GM19438 (cell line): ENCODE measurements at regions not wholly inside any gene's neighbourhood (a gene's known extent, or its start where the extent isn't known, plus 50 kb on each side); places are given as distances from the start of the nearest gene placed in this dataset.

Experiments used
- ATAC-seq: cut with Tn5 transposase; IDR thresholded peaks from one replicate; pipeline ENCODE4 v1.9.1; 2021; ENCODE audit warnings: low read depth; ENCODE audit not compliant: unreplicated experiment

DNA sequence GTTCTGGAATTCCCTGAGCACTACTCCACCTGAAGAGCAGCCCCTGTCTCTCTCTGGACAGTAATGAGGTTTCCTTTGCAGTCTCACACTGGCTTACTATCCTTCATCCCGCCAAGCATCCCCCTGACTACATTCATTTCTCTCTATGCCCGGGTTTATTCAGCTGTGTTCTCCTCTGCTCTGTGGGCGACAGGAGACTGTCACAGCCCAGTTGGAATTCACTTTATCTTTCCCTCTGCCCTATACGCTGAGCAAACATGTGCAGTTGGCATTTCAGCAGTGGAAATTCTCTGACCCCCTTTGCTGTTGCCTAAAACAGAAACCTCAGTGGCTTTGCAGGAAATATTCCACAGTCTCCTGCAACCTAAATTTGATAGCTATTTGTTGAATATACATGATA, 83.5 kb upstream of the MAX start:
- ATAC-seq, result no peak

DNA sequence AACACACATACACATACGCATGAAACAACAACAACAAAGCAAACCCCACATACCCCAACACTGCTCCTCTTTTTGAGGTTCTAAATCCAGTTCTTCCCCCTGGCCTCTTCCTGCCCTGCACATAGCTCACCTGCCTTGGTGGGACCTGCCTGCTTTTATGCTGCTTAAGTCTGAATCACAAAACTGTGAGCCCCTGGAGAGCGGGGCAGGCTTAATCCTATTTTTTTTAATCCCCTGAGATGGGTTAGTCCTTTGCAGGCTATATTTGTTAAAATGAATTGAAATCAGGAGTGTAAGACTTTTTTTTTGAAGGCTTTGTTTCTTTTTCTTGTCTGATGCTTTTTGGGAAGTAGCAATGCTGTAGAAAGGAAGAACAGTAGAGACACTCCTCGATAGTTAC, 84.6 kb upstream of the MAX start:
- no peak for ATAC-seq

DNA sequence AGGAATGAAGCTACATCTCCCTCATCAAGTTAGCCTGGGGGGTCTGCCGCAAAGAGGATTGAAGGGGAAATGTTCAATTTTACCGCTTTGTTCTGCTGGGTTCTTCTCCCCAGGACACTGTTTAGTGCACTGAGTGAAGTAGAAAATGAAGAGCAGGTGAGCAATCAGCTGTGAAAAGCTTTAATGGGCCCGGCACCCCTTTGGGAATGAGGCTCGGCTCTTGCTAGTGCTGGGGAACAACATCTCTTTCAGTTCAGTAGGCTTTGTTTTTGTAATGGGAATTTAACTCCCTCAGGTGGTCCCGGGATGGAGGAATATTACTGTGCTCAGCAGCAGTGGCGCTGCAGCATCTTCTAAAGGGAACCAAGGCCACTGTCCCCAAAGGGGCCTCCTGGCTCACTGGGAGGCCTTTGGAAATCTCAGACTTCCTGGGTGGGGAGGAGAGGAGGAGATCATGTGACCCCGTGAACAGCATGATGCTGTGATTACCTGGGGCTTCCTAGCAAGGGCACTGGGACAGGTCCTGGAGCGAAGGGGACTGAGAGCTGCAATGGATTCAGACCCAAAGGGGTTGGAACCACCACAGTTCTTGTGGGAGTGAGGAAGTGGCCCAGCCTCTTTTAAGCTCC, 85.2 kb upstream of the MAX start:
- no peak for ATAC-seq

DNA sequence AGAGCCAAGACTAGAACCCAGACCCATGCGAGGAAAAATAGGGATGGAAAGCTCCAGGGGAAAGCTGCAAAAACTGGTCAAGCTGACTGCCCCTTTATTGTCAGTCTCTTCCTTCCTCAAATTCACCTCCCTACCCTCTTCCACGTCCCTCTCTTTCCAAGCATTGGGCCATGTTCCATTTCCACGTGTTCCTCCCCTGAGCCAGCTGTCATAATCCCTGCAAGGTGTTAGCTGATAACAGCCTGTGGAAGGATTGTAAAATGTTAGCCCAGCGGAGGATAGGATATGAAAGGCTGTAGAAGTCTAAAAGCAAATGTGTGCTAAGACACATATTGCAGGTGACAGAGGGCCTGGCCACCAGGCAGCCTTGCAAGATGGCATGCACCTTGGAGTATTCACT, 88.0 kb upstream of the MAX start:
- no peak for ATAC-seq

DNA sequence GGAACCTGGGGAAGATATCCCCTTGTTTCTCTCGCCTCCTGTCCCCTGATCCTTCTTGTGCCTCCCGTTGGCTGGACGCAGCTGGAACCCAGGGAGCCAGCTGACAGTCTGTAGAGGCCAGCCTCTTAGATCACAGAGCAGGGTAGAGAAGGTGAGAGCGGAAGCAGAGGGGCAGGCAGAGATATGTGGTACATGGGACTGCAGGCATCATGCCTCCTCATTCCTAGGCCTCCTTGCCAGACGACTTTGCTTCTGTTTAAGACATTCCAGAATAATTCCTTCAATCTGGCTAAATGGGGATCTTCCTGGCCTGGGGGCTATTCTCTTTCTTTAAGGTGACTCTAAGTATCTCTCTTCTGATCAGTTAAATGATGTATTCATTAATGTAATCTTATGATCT, 89.4 kb upstream of the MAX start:
- no peak for ATAC-seq

DNA sequence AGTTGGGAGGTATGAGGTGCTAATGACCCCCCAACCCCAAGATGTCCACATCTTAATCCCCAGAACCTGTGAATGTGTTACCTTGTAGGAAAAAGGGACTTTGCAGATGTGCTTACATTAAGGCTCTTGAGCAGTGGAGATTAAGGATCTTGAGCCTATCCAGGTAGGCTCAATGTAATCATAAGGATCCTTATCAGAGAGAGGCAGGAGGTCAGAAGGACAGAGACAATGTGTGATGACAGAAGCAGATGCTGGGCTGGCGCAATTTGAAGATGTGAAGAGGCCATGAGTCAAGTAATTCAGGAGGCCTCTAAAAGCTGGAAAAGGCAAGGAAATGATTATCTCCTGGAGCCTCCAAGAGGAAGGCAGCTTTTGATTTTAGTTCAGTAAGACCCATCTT, 90.4 kb upstream of the MAX start:
- ATAC-seq, result no peak

DNA sequence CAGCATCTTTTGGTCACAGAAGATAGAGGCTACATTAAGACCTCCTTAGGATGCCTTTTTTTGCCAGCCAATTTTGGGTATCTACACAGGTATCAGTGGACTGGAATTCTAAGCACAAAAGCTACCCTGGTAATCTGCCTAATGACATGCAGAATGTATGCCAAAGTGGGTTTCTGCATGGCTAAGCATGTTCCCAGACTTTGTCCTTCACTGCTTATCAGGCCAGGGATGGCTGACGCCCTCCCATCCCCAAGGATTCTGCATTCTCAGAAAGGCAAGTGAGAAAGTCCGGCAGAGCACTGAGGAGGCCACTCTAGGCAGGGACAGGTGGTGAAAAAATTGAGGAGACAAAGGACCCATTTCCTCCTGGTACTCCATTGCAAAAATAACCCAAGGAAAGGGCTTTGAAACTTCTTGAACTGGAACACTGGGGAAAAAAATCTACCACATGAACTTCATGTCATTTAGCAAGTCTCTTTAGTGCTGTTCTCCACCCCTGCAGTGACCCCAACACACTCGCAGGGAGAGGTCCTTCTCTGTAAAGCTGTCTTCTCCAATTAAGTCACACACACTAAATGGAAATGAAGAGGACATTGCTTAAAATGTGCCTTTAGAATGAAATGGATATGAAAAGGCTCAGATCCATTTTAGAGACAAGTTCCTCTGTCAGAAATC, 91.7 kb upstream of the MAX start:
- ATAC-seq, result no peak

DNA sequence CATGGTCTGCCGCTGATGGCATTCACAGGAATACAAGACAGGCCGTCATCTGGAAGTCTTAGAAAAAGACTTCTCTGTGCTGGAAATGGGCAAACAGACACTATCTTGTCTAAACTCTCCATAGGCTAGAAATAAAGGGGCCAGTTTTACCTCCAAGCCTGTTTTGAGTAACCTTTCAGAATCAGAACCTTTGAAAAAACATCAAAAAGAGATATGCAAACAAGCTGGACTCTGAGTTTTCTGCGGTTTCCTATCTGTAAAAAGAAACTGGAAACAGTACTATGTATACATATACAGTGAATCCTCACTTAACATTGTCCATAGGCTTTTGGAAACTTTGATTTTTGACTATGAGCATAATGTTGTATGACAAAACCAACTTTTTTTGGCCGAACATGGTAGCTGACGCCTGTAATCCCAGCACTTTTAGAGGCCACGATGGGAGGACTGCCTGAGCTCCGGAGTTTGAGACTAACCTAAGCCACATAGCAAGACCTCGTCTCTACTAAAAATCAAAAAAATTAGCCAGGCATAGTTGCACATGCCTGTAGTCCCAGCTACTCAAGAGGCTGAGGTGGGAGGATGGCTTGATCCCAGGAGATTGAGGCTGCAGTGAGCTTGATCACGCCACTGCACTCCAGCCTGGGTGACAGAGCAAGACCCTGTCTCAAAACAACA, 92.9 kb upstream of the MAX start:
- ATAC-seq, result peak; percentile 93

DNA sequence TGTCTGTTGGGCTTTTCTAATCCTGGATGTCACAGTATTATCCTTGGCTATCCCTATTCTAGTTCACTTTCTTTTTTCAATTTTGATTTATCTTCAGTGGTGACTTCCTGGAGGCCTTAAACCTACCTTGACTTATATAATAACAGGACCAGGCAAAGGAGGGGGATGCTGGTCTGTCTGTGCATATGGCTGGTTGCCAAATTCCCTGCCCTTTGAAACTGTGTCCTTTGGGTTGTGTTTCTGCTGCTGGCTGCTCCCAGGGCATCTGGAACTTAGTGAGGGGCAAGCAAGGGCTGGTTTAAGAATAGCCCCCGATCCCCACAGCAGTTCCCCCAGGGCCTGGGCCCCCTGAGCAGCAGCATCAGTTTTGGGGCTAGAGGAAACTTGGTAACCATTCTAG, 96.0 kb upstream of the MAX start:
- no peak for ATAC-seq

DNA sequence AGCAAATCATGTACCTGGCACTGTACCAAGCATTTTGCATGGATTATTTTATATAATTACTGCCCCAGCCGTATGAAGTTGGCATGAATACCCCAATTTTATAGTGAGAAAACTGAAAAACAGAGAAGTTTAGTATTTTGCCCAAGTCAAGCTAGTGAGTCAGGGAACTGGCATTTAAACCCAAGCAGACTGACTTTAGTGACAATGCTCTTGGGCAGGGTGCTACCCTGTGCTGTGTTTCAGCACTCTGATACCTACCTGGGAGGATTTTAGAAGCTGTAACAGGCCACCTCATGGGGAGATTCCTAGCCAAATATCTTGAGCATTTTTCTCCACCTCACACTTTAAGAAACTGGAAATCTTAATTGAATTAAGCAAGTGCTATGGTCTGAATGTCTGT, 98.1 kb upstream of the MAX start:
- no peak for ATAC-seq

DNA sequence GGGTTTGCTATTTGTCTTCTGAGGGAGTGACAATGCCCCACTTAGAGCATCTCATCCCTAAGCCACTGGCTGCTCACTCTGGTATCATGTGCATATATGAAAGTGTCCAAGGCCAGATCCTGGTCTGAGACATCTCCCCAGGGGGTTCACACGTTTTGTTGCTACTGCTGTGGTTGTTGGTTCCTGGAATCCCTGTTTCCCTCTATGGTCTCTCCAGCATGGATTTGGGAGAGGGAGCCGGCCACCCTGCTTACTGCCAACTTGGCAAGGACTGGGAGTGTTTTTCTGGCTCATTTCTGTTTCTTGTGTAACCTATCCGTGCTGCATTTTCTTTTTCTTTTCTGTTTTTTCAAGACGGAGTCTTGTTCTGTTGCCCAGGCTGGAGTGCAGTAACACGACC, 101.3 kb upstream of the MAX start:
- ATAC-seq, result no peak

DNA sequence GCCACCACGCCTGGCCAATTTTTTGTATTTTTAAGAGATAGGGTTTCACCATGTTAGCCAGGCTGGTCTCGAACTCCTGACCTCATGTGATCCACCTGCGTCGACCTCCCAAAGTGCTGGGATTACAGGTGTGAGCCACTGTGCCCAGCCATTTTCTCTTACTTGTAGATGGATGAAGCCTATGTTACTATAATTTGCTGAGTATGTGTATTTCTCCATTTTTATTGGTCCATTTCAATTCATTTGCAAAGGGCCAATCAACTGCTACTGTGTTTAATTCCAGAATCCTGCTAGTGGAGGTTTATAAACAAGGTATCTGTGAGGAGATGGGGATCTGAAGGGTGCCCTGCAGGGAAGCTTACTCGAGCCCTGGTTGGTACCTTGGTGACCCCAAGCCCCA, 101.7 kb upstream of the MAX start:
- ATAC-seq, result no peak

DNA sequence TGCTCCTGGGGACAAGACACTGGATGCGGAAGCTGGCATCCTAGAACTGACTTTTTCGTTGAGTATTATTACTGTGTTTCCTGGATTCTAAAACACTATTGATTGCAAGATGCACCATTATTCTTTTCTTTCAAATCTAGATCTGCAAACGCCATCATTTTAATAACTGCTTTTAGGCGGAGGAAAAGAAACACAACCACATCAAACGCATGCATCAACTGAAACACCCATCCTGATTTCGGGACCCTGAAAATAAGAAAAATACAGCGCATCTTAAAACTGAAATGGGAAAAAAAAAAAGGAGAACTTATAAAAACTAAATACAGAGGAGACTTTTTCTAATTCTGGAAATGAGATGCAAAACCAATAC, 103.7 kb upstream of the MAX start:
- ATAC-seq, result no peak

DNA sequence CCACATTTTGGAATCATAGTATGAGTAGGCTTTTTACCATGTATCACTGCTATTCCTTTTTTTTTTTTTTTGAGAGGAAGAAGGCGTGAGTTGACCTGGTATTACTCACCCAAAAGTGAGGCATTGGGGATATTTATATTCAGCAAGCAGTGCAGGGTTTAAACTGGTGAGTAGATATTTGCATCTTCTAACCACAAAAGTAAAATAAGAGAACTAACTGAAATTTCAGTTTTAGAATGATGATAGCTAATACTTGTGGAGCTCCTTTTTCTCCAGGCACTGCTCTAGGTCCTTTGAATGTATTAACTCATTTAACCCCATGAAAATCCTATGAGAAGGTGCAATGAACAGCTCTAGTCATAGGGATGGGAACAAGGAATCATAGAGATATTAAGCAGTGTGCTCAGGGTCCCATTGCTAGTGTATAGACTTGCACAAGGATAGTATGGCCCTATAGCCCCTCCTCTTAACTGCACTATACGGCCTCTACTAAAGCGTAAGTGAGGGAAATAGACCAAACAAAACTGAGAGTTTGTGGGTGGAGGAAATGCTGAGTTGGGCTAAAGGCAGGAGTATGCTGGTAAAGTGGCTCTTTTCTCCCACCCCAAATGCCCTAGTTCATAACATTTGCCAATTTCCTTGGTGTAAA, 104.3 kb upstream of the MAX start:
- ATAC-seq, result peak; percentile 53

DNA sequence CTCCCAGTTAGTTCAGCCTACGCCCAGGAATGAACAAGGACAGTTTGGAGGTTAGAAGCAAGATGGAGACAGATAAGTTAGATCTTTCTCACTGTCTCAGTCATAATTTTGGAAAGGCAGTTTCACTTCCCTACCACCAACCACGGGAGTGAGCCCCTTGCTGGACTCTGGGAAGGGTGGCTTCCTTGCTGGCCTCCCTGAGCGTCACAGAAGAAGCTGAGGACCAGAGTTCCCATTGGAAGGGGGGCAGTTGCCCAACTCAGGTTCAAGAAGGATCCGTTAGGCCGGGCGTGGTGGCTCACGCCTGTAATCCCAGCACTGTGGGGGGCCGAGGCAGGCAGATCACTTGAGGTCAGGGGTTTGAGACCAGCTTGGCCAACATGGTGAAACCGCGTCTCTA, 106.2 kb upstream of the MAX start:
- ATAC-seq, result no peak

DNA sequence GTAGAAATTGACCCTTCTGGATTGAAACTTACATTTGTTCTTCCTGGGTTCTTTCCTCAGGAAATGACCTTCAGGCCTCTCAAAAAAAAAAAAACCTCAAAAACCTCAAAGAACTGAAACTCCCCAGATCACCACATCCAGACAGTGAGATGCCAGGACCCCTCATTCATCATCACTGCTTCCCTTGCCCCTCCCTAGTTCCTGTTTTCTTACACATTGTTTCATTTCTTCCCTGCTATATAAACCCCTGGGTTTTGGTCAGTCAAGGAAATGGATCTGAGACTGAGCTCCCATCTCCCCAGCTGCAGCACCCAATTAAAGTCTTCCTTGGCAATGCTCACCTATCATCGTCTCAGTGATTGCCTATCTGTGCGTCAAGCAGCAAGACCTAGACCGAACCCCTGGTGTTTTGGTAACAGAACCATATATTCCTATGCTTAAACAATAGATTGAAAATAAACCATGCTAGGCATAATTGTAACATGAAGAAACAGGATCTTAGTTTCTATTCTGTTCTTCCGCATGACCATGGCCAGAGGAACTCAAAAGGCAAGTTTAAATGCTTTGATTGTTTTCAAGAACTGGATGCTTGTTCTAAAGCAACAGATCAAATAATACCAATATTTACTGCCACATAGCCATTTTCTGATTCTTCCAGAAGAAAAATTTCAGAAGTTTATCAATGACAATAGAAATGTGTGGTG, 108.0 kb upstream of the MAX start:
- no peak for ATAC-seq

DNA sequence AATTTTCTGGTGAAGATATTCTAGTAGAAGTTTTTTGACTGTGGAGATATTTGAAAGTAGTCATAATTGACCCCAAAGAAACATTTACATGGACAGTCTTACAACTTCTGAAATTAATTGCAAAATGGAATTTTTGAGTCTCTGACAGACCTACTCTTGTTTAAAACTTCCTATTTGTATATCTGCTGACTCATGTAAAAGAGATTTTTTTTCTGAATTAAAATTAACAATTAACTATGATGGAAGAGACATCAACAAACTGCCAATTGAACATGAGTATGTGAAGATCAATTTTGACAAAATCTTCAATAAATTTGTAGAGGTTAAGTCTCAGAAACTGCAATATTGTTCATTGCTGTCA, 108.5 kb upstream of the MAX start:
- no peak for ATAC-seq

DNA sequence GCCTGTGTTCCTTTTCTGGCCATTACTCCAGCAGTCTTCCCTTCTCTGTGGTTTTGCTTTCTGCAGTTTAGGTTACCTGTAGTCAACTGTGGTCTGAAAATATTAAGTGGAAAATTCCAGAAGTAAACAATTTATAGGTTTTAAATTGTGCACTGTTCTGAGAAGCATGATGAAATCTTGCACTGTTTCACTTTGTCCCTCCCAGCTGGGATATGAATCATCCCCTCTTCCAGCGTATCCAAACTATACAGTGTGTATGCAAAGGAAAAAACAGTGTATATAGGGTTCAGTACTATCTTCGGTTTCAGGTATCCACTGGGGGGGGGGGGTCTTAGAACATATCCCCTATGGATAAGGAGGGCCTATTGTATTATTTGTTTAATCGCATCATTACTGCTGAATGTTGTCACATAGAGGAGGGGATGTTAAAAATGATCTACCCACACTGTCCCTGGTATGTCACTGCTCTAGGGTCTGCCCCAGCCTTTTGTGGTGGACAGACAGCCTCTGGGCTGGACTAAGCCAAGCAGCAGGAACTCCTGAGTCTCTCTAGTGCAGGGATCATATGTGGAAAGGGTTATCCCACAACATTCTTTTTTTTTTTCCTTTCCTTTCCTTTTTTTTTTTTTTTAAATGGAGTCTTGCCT, 109.1 kb upstream of the MAX start:
- no peak for ATAC-seq

DNA sequence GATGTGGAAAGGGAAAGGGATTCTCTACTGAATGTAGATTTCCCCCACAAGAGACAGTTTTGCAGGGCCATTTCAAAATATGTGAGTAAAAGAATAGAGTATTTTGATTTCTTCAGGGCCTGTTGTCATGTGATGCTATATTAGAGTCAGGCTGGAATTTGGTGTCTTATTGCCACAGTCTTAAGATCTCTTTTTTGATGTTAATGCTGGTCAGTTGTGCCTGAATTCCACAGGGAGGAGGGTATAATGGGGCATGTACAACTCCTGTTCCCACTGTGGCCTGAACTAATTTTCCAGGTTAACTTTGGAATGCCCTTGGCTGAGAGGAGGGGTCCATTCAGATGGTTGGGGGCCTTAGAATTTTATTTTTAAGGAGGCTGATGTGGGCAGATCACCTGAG, 111.0 kb upstream of the MAX start:
- no peak for ATAC-seq

DNA sequence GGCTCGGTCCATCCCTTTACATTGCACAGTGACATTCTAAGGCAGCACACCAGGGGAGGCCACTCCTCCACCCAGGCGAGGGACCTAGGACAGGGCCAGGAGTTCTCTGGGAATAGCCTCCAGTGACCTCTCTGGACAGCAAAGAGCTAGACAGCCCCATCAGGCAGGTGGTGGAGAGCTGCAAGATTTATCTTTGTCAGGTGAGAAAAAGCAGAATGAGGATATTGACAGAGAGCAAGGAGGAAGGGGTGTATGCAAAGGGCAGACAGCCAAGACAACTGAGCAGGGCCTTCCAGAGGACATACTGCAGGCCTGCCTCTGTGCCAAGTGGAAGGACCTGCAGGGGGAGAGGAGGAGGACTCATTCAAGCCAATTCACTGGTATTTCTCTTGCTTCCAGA, 112.4 kb upstream of the MAX start:
- ATAC-seq, result no peak

DNA sequence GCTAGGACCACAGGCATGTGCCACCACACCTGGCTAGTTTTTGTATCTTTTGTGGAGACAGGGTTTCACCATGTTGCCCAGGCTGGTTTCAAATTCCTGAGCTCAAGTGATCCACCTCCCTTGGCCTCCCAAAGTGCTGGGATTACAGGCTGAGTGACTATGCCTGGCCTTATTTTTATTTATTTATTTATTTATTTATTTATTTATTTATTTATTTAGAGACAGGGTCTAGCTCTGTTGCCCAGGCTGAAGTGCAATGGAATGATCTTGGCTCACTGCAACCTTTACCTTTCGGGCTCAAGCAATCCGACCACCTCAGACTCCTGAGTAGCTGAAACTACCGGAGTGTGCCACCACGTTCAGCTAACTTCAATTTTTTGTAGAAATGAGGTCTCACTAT, 117.0 kb upstream of the MAX start:
- ATAC-seq, result no peak
